H1 (cell line): ENCODE measurements at regions not wholly inside any gene's neighbourhood (a gene's known extent, or its start where the extent isn't known, plus 50 kb on each side); places are given as distances from the start of the nearest gene placed in this dataset.

Source experiments
- CTCF ChIA-PET: fragments of 300-600 bp; sonication (Branson Sonifier 250); formaldehyde crosslinking; loops from one replicate; lab custom pipeline; 2021; ENCODE audit not compliant: partially characterized antibody; lab: Charles Lee
- POLR2A ChIA-PET: fragments of 300-600 bp; sonication (Branson Sonifier 250); formaldehyde crosslinking; loops from one replicate; lab custom pipeline; 2021; ENCODE audit warnings: inconsistent platforms; ENCODE audit not compliant: partially characterized antibody; lab: Charles Lee
- DNase-seq, 2 experiments: peaks; one replicate each; pipeline versions ENCODE4 v3.0.0 to v3.0.0-alpha.2; 2010 to 2022; ENCODE audit warnings: low spot score in 2 of 2, low read depth in 1 of 2, mixed read lengths in 1 of 2
- FAIRE-seq: peaks from 2 replicates; lab custom pipeline; 2011; peaks lifted over from hg19 to GRCh38; lab: Jason Lieb, UNC
- H2AFZ ChIP-seq: 2 replicates; pipeline ENCODE4 v1.8.1; 2012; ENCODE audit warnings: low read length, inconsistent platforms
- H2AK5ac ChIP-seq: 2 replicates; pipeline ENCODE4 v1.6.1; 2013; ENCODE audit warnings: low read depth, low read length
- H2BK120ac ChIP-seq: replicated peaks from 2 replicates; pipeline ENCODE3; 2013; ENCODE audit warnings: low read depth, low read length, inconsistent platforms
- H2BK12ac ChIP-seq: 2 replicates; pipeline ENCODE4 v1.6.1; 2013; ENCODE audit warnings: low read depth, low read length
- H2BK15ac ChIP-seq: 2 replicates; pipeline ENCODE4 v1.6.1; 2013; ENCODE audit warnings: low read length
- H2BK20ac ChIP-seq: 2 replicates; pipeline ENCODE4 v1.6.1; 2013; ENCODE audit warnings: low read length
- H2BK5ac ChIP-seq: 2 replicates; pipeline ENCODE4 v1.6.1; 2013; ENCODE audit warnings: low read depth, low read length
- H3K14ac ChIP-seq: 2 replicates; pipeline ENCODE4 v1.6.1; 2013; ENCODE audit warnings: inconsistent platforms; ENCODE audit not compliant: insufficient read length
- H3K18ac ChIP-seq: 2 replicates; pipeline ENCODE4 v1.6.1; 2013; ENCODE audit warnings: low read length; ENCODE audit errors: extremely low read depth
- H3K23ac ChIP-seq: 2 replicates; pipeline ENCODE4 v1.6.1; 2013; ENCODE audit warnings: inconsistent platforms; ENCODE audit not compliant: insufficient read length
- H3K23me2 ChIP-seq: 2 replicates; pipeline ENCODE4 v1.6.1; 2013; ENCODE audit warnings: low read depth, low read length
- H3K27ac ChIP-seq: 2 replicates; pipeline ENCODE4 v1.6.1; 2011; ENCODE audit warnings: low read depth, low read length, inconsistent platforms
- H3K27me3 ChIP-seq, 4 experiments: replicated peaks in 1 of 4; 1 replicate in 1 of 4; 2 replicates in 3 of 4; pipeline versions ENCODE4 v1.6.1 to v1.8.1; 2011 to 2013; ENCODE audit warnings: low read length in 3 of 4, mild to moderate bottlenecking in 3 of 4, inconsistent platforms in 2 of 4, mixed read lengths in 2 of 4, moderate library complexity in 1 of 4; ENCODE audit not compliant: control insufficient read depth in 3 of 4, insufficient read depth in 3 of 4; ENCODE audit errors: extremely low read depth in 1 of 4
- H3K36me3 ChIP-seq, 4 experiments: 2 replicates each; pipeline versions ENCODE4 v1.6.1 to v1.8.1; 2011 to 2013; ENCODE audit warnings: mild to moderate bottlenecking in 4 of 4, low read length in 3 of 4, moderate library complexity in 2 of 4, control low read depth in 1 of 4, inconsistent platforms in 1 of 4; ENCODE audit not compliant: insufficient read depth in 4 of 4, control insufficient read depth in 2 of 4
- H3K4ac ChIP-seq: replicated peaks from 2 replicates; pipeline ENCODE3; 2013; ENCODE audit warnings: low read length, low read depth, mixed read lengths, inconsistent platforms; ENCODE audit not compliant: insufficient read length
- H3K4me1 ChIP-seq, 4 experiments: replicated peaks in 1 of 4; 1 replicate in 1 of 4; 2 replicates in 3 of 4; pipeline versions ENCODE4 v1.6.1 to v1.8.1; 2011 to 2013; ENCODE audit warnings: low read length in 3 of 4, inconsistent platforms in 2 of 4, mixed read lengths in 1 of 4; ENCODE audit not compliant: insufficient read depth in 4 of 4, control insufficient read depth in 3 of 4
- H3K4me2 ChIP-seq, 2 experiments: 2 replicates each; pipeline versions ENCODE4 v1.6.1 to v1.8.1; 2011 to 2013; ENCODE audit warnings: low read depth in 2 of 2, low read length in 2 of 2, control low read depth in 1 of 2, inconsistent platforms in 1 of 2, mild to moderate bottlenecking in 1 of 2; ENCODE audit not compliant: insufficient read depth in 1 of 2
- H3K4me3 ChIP-seq, 4 experiments: fragments of 200-600, 300-600 bp in 1 of 4; sonication (generic), shearing (Covaris generic), sonication (Bioruptor Twin) in 1 of 4; 2 replicates each; pipeline versions ENCODE4 v1.5.1 to v1.8.1; 2011 to 2016; ENCODE audit warnings: low read length in 4 of 4, low read depth in 3 of 4, control low read depth in 2 of 4, inconsistent platforms in 2 of 4, mild to moderate bottlenecking in 2 of 4, mixed read lengths in 1 of 4, moderate library complexity in 1 of 4; ENCODE audit not compliant: insufficient read depth in 2 of 4; ENCODE audit errors: extremely low read depth in 1 of 4
- H3K56ac ChIP-seq: replicated peaks from 2 replicates; pipeline ENCODE3; 2013; ENCODE audit warnings: low read depth, mild to moderate bottlenecking, mixed read lengths, low read length, inconsistent platforms; ENCODE audit not compliant: insufficient read length
- H3K79me1 ChIP-seq: 2 replicates; pipeline ENCODE4 v1.6.1; 2013; ENCODE audit warnings: low read depth, low read length, control low read depth
- H3K79me2 ChIP-seq, 2 experiments: 2 replicates each; pipeline versions ENCODE4 v1.6.1 to v1.8.1; 2012 to 2013; ENCODE audit warnings: low read length in 2 of 2, mild to moderate bottlenecking in 2 of 2, inconsistent platforms in 1 of 2; ENCODE audit not compliant: insufficient read depth in 2 of 2, control insufficient read depth in 1 of 2
- H3K9ac ChIP-seq, 4 experiments: replicated peaks in 1 of 4; 1 replicate in 1 of 4; 2 replicates in 3 of 4; pipeline versions ENCODE4 v1.6.1 to v1.8.1; 2011 to 2013; ENCODE audit warnings: low read depth in 3 of 4, low read length in 3 of 4, control low read depth in 2 of 4, mild to moderate bottlenecking in 2 of 4, moderate library complexity in 2 of 4, inconsistent platforms in 1 of 4; ENCODE audit errors: extremely low read depth in 1 of 4
- H3K9me3 ChIP-seq, 2 experiments: 2 replicates each; pipeline versions ENCODE4 v1.6.1 to v1.8.1; 2012 to 2013; ENCODE audit warnings: mild to moderate bottlenecking in 2 of 2, moderate library complexity in 2 of 2, control low read depth in 1 of 2, inconsistent platforms in 1 of 2, low read depth in 1 of 2, low read length in 1 of 2, mixed read lengths in 1 of 2; ENCODE audit not compliant: insufficient read depth in 2 of 2
- H4K20me1 ChIP-seq, 2 experiments: replicated peaks in 1 of 2; 2 replicates each; pipeline versions ENCODE3 to v1.8.1; 2011 to 2013; ENCODE audit warnings: inconsistent platforms in 2 of 2, low read length in 2 of 2, mild to moderate bottlenecking in 1 of 2; ENCODE audit not compliant: insufficient read depth in 2 of 2, control insufficient read depth in 1 of 2
- H4K5ac ChIP-seq: 2 replicates; pipeline ENCODE4 v1.6.1; 2013; ENCODE audit warnings: low read length, low read depth, mixed read lengths, inconsistent platforms; ENCODE audit not compliant: insufficient read length
- H4K8ac ChIP-seq: 2 replicates; pipeline ENCODE4 v1.8.0; 2013; ENCODE audit warnings: mild to moderate bottlenecking, moderate library complexity, low read length, inconsistent platforms; ENCODE audit not compliant: insufficient read depth; ENCODE audit errors: extremely low read depth
- H4K91ac ChIP-seq: replicated peaks from 2 replicates; pipeline ENCODE3; 2013; ENCODE audit warnings: low read length, mixed read lengths, inconsistent platforms; ENCODE audit not compliant: insufficient read length
- ASH2L ChIP-seq: fragments of 200-600, 300-600 bp; sonication (generic); IDR thresholded peaks from one replicate; pipeline ENCODE4 v1.7.1; 2017; ENCODE audit warnings: low read length
- BACH1 ChIP-seq: IDR thresholded peaks from 2 replicates; pipeline ENCODE4 v1.6.1; 2012; ENCODE audit warnings: low read length, improper control_type of control experiment
- CEBPB ChIP-seq: IDR thresholded peaks from 2 replicates; pipeline ENCODE4 v1.6.1; 2012; ENCODE audit warnings: low read depth, low read length
- GABPA ChIP-seq: IDR thresholded peaks from 2 replicates; pipeline ENCODE4 v1.6.1; 2011; ENCODE audit warnings: mild to moderate bottlenecking, low read length, moderate library complexity, borderline replicate concordance; ENCODE audit not compliant: insufficient read depth
- JUN ChIP-seq: IDR thresholded peaks from 2 replicates; pipeline ENCODE4 v1.6.1; 2011; ENCODE audit warnings: low read depth, mild to moderate bottlenecking, improper control_type of control experiment, low read length
- PHF8 ChIP-seq: fragments of 200-600 bp; sonication (generic); conservative IDR thresholded peaks from 2 replicates; pipeline ENCODE4 v1.7.1; 2012; ENCODE audit warnings: low read depth, mild to moderate bottlenecking, inconsistent platforms, low read length, moderate library complexity
- RBBP5 ChIP-seq: IDR thresholded peaks from 2 replicates; pipeline ENCODE4 v1.7.1; 2012; ENCODE audit warnings: low read depth, mild to moderate bottlenecking, inconsistent platforms, low read length, moderate library complexity, borderline replicate concordance
- RNF2 ChIP-seq: fragments of 200-900, 300-1000 bp; sonication (generic); IDR thresholded peaks from 2 replicates; pipeline ENCODE4 v1.7.1; 2016; ENCODE audit warnings: borderline replicate concordance, low read depth, mild to moderate bottlenecking, antibody characterized with exemption, low read length; ENCODE audit not compliant: poor library complexity, severe bottlenecking; ENCODE audit errors: missing control alignments
- RXRA ChIP-seq: IDR thresholded peaks from 2 replicates; pipeline ENCODE4 v1.6.1; 2011; ENCODE audit warnings: low read depth, mild to moderate bottlenecking, low read length, moderate library complexity; ENCODE audit not compliant: insufficient read depth
- TEAD4 ChIP-seq: IDR thresholded peaks from 2 replicates; pipeline ENCODE4 v1.6.1; 2012; ENCODE audit warnings: low read depth, low read length, inconsistent platforms, mixed read lengths
- ZNF274 ChIP-seq: IDR thresholded peaks from 2 replicates; pipeline ENCODE4 v1.7.0; 2012; ENCODE audit warnings: low read length, borderline replicate concordance; ENCODE audit errors: extremely low read depth
- TF ChIP-seq, protein P1 (sequence below): IDR thresholded peaks from 2 replicates; pipeline ENCODE4 v1.6.1; 2012; ENCODE audit warnings: low read length, inconsistent platforms
- TF ChIP-seq, protein P2 (sequence below): IDR thresholded peaks from 2 replicates; pipeline ENCODE4 v1.6.1; 2011; ENCODE audit warnings: low read length, improper control_type of control experiment

DNA sequence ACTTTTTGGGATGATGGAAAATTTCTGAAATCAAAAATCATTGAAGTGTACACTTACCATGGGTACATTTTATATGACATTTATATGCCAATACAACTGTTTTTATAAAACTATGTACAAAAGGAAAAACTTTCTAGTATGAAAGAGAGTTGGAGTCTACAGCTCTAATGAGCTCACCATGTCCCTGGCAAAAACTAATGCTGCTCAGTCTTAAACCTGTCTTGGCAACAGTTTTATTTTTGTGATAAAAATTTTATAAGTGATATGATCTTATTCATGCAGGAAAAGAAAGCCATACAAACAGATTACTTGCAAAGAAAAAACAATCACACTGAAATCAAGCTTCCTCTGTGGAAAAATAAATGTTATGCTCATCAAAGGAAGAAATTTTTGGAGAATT lies 78.9 kb upstream of the RASEF start:
- H3K56ac ChIP-seq = no peak overlapping the region
- H4K91ac ChIP-seq = no peak overlapping the region
- H2BK12ac ChIP-seq = no peak overlapping the region
- H3K79me1 ChIP-seq = no peaks in the 10 kb centered on the region
- TF ChIP-seq, protein P1, sequence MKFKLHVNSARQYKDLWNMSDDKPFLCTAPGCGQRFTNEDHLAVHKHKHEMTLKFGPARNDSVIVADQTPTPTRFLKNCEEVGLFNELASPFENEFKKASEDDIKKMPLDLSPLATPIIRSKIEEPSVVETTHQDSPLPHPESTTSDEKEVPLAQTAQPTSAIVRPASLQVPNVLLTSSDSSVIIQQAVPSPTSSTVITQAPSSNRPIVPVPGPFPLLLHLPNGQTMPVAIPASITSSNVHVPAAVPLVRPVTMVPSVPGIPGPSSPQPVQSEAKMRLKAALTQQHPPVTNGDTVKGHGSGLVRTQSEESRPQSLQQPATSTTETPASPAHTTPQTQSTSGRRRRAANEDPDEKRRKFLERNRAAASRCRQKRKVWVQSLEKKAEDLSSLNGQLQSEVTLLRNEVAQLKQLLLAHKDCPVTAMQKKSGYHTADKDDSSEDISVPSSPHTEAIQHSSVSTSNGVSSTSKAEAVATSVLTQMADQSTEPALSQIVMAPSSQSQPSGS = no peak
- no peak for TF ChIP-seq ASH2L
- TF ChIP-seq PHF8 = no peak
- TF ChIP-seq JUN = no peak
- no peak for TF ChIP-seq GABPA
- TF ChIP-seq, protein P2, sequence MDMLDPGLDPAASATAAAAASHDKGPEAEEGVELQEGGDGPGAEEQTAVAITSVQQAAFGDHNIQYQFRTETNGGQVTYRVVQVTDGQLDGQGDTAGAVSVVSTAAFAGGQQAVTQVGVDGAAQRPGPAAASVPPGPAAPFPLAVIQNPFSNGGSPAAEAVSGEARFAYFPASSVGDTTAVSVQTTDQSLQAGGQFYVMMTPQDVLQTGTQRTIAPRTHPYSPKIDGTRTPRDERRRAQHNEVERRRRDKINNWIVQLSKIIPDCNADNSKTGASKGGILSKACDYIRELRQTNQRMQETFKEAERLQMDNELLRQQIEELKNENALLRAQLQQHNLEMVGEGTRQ = no peak
- no peak for TF ChIP-seq RXRA
- no peak for TF ChIP-seq BACH1
- no peak for TF ChIP-seq TEAD4
- TF ChIP-seq RNF2 = no peak
- no peak for TF ChIP-seq ZNF274
- no peak for TF ChIP-seq RBBP5
- no peak for TF ChIP-seq CEBPB
- H2AK5ac ChIP-seq = no peak overlapping the region
- no peaks in the 10 kb centered on the region for H3K9me3 ChIP-seq
- H2BK120ac ChIP-seq = no peak overlapping the region
- no peak overlapping the region for H2AFZ ChIP-seq
- H3K27ac ChIP-seq = no peak overlapping the region
- no peak overlapping the region for H3K14ac ChIP-seq
- no peak overlapping the region for H3K4ac ChIP-seq
- ChIA-PET CTCF (interaction anchor here (1.3 kb wide), 1 partner anchor 9 kb away, joined by 4 read pairs; no protein-coding TSS in a partner anchor), POLR2A (no interaction called here)
- FAIRE-seq = no peak
- no peaks in the 10 kb centered on the region for H3K27me3 ChIP-seq
- no peak overlapping the region for H3K9ac ChIP-seq
- no peak overlapping the region for H3K4me3 ChIP-seq
- H2BK20ac ChIP-seq = no peak overlapping the region
- H3K23ac ChIP-seq = no peak overlapping the region
- no peak overlapping the region for H3K4me2 ChIP-seq
- H3K79me2 ChIP-seq = no peaks in the 10 kb centered on the region
- H4K20me1 ChIP-seq = no peaks in the 10 kb centered on the region
- no peaks in the 10 kb centered on the region for H3K36me3 ChIP-seq
- no peak overlapping the region for H3K18ac ChIP-seq
- H4K5ac ChIP-seq = no peak overlapping the region
- H4K8ac ChIP-seq = no peak overlapping the region
- no peaks in the 10 kb centered on the region for H3K4me1 ChIP-seq
- H2BK5ac ChIP-seq = no peak overlapping the region
- no peak overlapping the region for H2BK15ac ChIP-seq
- DNase-seq = no peak
- no peaks in the 10 kb centered on the region for H3K23me2 ChIP-seq
